DND-41 (cell line): ENCODE measurements at regions not wholly inside any gene's neighbourhood (a gene's known extent, or its start where the extent isn't known, plus 50 kb on each side); places are given as distances from the start of the nearest gene placed in this dataset.

Experiments
- EZH2 ChIP-seq: IDR thresholded peaks from 3 replicates; pipeline ENCODE4 v1.6.1; 2012; ENCODE audit warnings: borderline replicate concordance, low read depth, mild to moderate bottlenecking, moderate library complexity, low read length, inconsistent platforms; ENCODE audit not compliant: severe bottlenecking
- TF ChIP-seq, protein P1 (sequence below): IDR thresholded peaks from 2 replicates; pipeline ENCODE4 v1.5.1; 2012; ENCODE audit warnings: borderline replicate concordance, low read length, moderate library complexity, mild to moderate bottlenecking; ENCODE audit not compliant: poor library complexity, severe bottlenecking; ENCODE audit errors: extremely low read depth

DNA sequence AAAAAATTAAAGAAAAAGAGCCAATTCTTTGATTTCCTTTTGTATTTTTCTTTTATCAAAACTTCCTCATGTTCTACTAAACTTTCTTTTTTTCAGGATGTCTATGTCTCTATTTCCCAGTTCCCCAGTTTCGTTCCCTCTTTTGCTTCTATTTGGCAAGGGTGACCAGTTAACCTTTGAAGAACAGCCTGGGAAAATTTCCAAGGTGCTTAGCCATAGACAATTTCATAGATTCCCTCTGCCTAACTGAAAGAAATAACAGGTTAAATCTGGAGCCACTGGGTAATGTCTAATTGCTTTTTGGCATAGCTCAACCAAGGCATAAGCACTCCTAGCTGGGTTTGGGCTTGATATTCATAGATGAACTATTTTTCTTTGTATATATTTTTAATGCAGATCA lies 272.3 kb downstream of the ADGRL2 start:
- TF ChIP-seq, protein P1, sequence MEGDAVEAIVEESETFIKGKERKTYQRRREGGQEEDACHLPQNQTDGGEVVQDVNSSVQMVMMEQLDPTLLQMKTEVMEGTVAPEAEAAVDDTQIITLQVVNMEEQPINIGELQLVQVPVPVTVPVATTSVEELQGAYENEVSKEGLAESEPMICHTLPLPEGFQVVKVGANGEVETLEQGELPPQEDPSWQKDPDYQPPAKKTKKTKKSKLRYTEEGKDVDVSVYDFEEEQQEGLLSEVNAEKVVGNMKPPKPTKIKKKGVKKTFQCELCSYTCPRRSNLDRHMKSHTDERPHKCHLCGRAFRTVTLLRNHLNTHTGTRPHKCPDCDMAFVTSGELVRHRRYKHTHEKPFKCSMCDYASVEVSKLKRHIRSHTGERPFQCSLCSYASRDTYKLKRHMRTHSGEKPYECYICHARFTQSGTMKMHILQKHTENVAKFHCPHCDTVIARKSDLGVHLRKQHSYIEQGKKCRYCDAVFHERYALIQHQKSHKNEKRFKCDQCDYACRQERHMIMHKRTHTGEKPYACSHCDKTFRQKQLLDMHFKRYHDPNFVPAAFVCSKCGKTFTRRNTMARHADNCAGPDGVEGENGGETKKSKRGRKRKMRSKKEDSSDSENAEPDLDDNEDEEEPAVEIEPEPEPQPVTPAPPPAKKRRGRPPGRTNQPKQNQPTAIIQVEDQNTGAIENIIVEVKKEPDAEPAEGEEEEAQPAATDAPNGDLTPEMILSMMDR = no peak
- no peak for TF ChIP-seq EZH2
